ENCODE measurements at regions not wholly inside any gene's neighbourhood (a gene's known extent, or its start where the extent isn't known, plus 50 kb on each side); places are given as distances from the start of the nearest gene placed in this dataset.

DNA sequence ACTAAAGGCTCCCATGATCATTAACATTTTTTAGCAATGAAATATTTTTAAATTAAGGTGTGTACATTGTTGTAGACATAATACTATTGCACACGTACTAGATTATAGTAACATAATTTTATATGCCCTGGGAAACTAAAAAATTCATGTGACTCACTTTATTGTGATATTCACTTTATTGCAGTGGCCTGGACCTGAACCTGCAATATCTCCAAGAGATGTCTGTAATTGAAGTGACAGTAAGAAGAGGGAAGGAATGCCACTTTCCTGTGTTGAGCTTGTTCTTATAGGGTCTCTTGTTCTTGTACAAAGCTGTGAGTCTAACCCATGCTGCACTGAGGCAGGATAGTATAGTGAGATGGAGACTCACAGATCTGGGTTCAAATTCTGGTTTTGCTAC is 66.9 kb upstream of the USP24 start:
- intact Hi-C loops (cut with micrococcal nuclease; ENCODE audit: unreplicated experiment) = loop anchor here (10.0 kb wide), 4 partner anchors 203 to 1213 kb away; no protein-coding TSS in a partner anchor
- no TSS peak for BruUV-seq (replicated peaks)
- no peaks in the 10 kb centered on the region for H3K36me3 ChIP-seq (ENCODE audit: low read depth)

DNA sequence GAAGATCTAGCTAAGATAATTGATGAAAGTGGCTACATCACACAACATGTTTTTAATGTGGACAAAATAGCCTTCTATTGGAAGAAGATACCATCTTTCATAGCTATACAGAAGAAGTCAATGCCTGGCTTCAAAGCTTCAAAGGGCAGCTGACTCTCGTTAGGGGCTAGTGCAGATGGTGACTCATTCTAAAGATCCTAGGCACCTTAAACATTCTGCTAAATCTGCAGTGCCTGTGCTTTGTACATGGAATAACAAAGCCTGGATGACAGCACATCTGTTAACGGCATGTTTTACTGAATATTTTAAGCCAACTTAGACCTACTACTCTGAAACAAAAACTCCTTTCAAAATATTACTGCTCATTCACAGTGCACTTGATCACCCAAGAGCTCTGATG is 65.6 kb upstream of the USP24 start:
- H3K9me2 ChIP-seq (ENCODE audit: insufficient read depth) = no peaks in the 10 kb centered on the region
- no peak overlapping the region for H3K4me2 ChIP-seq
- no peak for DNase-seq
- H3K27me3 ChIP-seq (ENCODE audit: insufficient read depth, low read depth) = no peaks in the 10 kb centered on the region
- intact Hi-C loops (cut with micrococcal nuclease; ENCODE audit: unreplicated experiment) = loop anchor here (10.0 kb wide), 4 partner anchors 204 to 1214 kb away; no protein-coding TSS in a partner anchor
- H3K36me3 ChIP-seq (ENCODE audit: low read depth) = no peaks in the 10 kb centered on the region
- no peak overlapping the region for H2AFZ ChIP-seq
- H3K9me3 ChIP-seq (ENCODE audit: insufficient read depth, low read depth) = no peaks in the 10 kb centered on the region
- H3K79me2 ChIP-seq (ENCODE audit: low read depth) = no peaks in the 10 kb centered on the region
- ChIA-PET POLR2A (ENCODE audit: unreplicated experiment) (no interaction called here), CTCF (no interaction called here)
- no TSS peak for BruUV-seq (replicated peaks)
- H3F3A ChIP-seq (ENCODE audit: insufficient read depth, low read depth) = no peaks in the 10 kb centered on the region
- H4K20me1 ChIP-seq (ENCODE audit: insufficient read depth) = no peaks in the 10 kb centered on the region
- no peak overlapping the region for H3K27ac ChIP-seq
- no peak overlapping the region for H3K4me3 ChIP-seq
- H3K4me1 ChIP-seq (replicated peaks; ENCODE audit: insufficient read depth) = peaks cover 11% of the 10 kb centered on the region
- TF ChIP-seq CTCF (conservative IDR thresholded peaks at IDR 0.05) (no peak), EZH2 (IDR thresholded peaks at IDR 0.05; ENCODE audit: low read depth) (no peak)

More for the DNA sequence above, 66.9 kb upstream of the USP24 start:
- DNase-seq = no peak
- no peak overlapping the region for H3K4me3 ChIP-seq
- no peaks in the 10 kb centered on the region for H3F3A ChIP-seq (ENCODE audit: insufficient read depth, low read depth)
- peaks cover 6% of the 10 kb centered on the region for H3K4me1 ChIP-seq (replicated peaks; ENCODE audit: insufficient read depth)
- no peak overlapping the region for H2AFZ ChIP-seq
- H3K79me2 ChIP-seq (ENCODE audit: low read depth) = no peaks in the 10 kb centered on the region
- CTCF ChIA-PET = interaction anchor here (0.6 kb wide), 1 partner anchor 46 kb away, joined by 6 read pairs; no protein-coding TSS in a partner anchor
- no peaks in the 10 kb centered on the region for H3K9me2 ChIP-seq (ENCODE audit: insufficient read depth)
- no peaks in the 10 kb centered on the region for H3K27me3 ChIP-seq (ENCODE audit: insufficient read depth, low read depth)
- TF ChIP-seq CTCF (conservative IDR thresholded peaks at IDR 0.05) = no peak
- no peak for TF ChIP-seq EZH2 (IDR thresholded peaks at IDR 0.05; ENCODE audit: low read depth)
- H3K9me3 ChIP-seq (ENCODE audit: insufficient read depth, low read depth) = no peaks in the 10 kb centered on the region
- H3K27ac ChIP-seq = no peak overlapping the region
- POLR2A ChIA-PET (ENCODE audit: unreplicated experiment) = interaction anchor here (0.5 kb wide), 1 partner anchor 55 kb away, joined by 3 read pairs; no protein-coding TSS in a partner anchor
- H3K4me2 ChIP-seq = no peak overlapping the region
- H4K20me1 ChIP-seq (ENCODE audit: insufficient read depth) = no peaks in the 10 kb centered on the region

- intact Hi-C loops (cut with micrococcal nuclease; ENCODE audit: unreplicated experiment) = loop anchor here (5.0 to 10.0 kb wide), 5 partner anchors 205 to 1215 kb away; no protein-coding TSS in a partner anchor
- ChIA-PET POLR2A (ENCODE audit: unreplicated experiment) (no interaction called here), CTCF (interaction anchor here (0.6 kb wide), 1 partner anchor 502 kb away, joined by 3 read pairs; no protein-coding TSS in a partner anchor)
- TF ChIP-seq EZH2 (IDR thresholded peaks at IDR 0.05; ENCODE audit: low read depth) (no peak), CTCF (conservative IDR thresholded peaks at IDR 0.05) (no peak)
- H4K20me1 ChIP-seq (ENCODE audit: insufficient read depth) = no peaks in the 10 kb centered on the region
- H3K36me3 ChIP-seq (ENCODE audit: low read depth) = no peaks in the 10 kb centered on the region
- H3K9me2 ChIP-seq (ENCODE audit: insufficient read depth) = no peaks in the 10 kb centered on the region
- H3K9me3 ChIP-seq (ENCODE audit: insufficient read depth, low read depth) = no peaks in the 10 kb centered on the region
- no peaks in the 10 kb centered on the region for H3F3A ChIP-seq (ENCODE audit: insufficient read depth, low read depth)
- H3K4me1 ChIP-seq (replicated peaks; ENCODE audit: insufficient read depth) = peaks cover 12% of the 10 kb centered on the region
- no peak overlapping the region for H2AFZ ChIP-seq
- no TSS peak for BruUV-seq (replicated peaks)
- DNase-seq = no peak
- H3K79me2 ChIP-seq (ENCODE audit: low read depth) = no peaks in the 10 kb centered on the region
- no peak overlapping the region for H3K27ac ChIP-seq
- no peak overlapping the region for H3K4me2 ChIP-seq
- no peaks in the 10 kb centered on the region for H3K27me3 ChIP-seq (ENCODE audit: insufficient read depth, low read depth)
- no peak overlapping the region for H3K4me3 ChIP-seq
These were observed 64.5 kb upstream of the USP24 start for GRCh38 chr1:55279627-55280026.
